ENCODE measurements at regions not wholly inside any gene's neighbourhood (a gene's known extent, or its start where the extent isn't known, plus 50 kb on each side); places are given as distances from the start of the nearest gene placed in this dataset.

DNA sequence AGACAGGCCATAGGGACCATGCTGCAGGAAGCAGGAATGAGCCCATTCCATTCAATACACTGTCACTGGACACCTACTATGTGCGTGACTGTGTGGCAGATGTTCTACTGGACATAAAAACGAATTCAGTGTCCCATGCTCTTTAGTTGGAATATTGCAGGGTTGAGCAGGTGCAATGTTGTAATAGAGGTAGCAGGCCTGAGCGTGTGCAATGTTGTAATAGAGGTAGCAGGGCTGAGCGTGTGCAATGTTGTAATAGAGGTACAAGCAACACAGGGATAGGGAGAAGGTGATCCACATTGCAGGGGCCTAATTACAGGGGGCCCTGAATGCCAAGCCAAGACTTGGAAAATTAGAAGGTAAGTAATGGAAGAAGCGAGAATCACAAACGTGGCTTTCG is 261.4 kb upstream of the HES1 start:
- Histone ChIP-seq H3K4me2 (ENCODE audit: insufficient read depth, insufficient read length, low read length) (no peak overlapping the region), H3K23ac (ENCODE audit: insufficient read length, low read depth, low read length) (no peak overlapping the region), H3K27me3 (ENCODE audit: insufficient read depth, low read length) (no peaks in the 10 kb centered on the region; the same call in 1 of the 2 replicates), H3K14ac (ENCODE audit: insufficient read depth, low read length) (no peak overlapping the region), H3K79me2 (ENCODE audit: insufficient read depth, low read length) (no peaks in the 10 kb centered on the region), H3K4me1 (ENCODE audit: insufficient read depth, low read length) (no peaks in the 10 kb centered on the region; the same call in 1 of the 2 replicates), H3K56ac (ENCODE audit: insufficient read length, low read depth, low read length) (no peak overlapping the region), H2BK12ac (ENCODE audit: insufficient read length, low read depth, low read length) (no peak overlapping the region), H4K20me1 (ENCODE audit: control insufficient read depth, insufficient read depth, insufficient read length) (no peaks in the 10 kb centered on the region), H3K79me1 (ENCODE audit: insufficient read depth, low read depth, low read length, poor library complexity, severe bottlenecking) (no peaks in the 10 kb centered on the region), H2BK120ac (ENCODE audit: low read depth, low read length, poor library complexity, severe bottlenecking) (no peak overlapping the region), H4K91ac (ENCODE audit: insufficient read length, low read depth, low read length) (no peak overlapping the region), H4K5ac (ENCODE audit: insufficient read length, low read depth, low read length) (no peak overlapping the region), H3K9me3 (ENCODE audit: control insufficient read depth, low read depth, low read length) (no peaks in the 10 kb centered on the region), H3K23me2 (ENCODE audit: insufficient read length, low read depth, low read length, poor library complexity, severe bottlenecking) (no peaks in the 10 kb centered on the region), H2AK5ac (ENCODE audit: insufficient read length, low read length) (no peak overlapping the region), H3K18ac (ENCODE audit: insufficient read length, low read depth, low read length) (no peak overlapping the region), H2BK20ac (ENCODE audit: low read depth, low read length, poor library complexity, severe bottlenecking) (no peak overlapping the region), H2BK15ac (ENCODE audit: low read depth, low read length) (no peak overlapping the region), H3K27ac (ENCODE audit: insufficient read length, low read depth, low read length) (no peak overlapping the region), H2BK5ac (ENCODE audit: insufficient read length, low read length) (no peak overlapping the region), H4K8ac (replicated peaks; ENCODE audit: insufficient read length, low read depth, low read length) (no peak overlapping the region), H3T11ph (ENCODE audit: low read length) (no peak overlapping the region), H3K9ac (ENCODE audit: extremely low read depth, insufficient read length, low read length) (no peak overlapping the region), H3K4ac (ENCODE audit: low read depth, low read length) (no peak overlapping the region), H2AFZ (ENCODE audit: low read length) (no peak overlapping the region)
- Mint-ChIP-seq H3K9me3 (no peaks in the 10 kb centered on the region; a peak in 1 of 5 replicates), H3K4me1 (peaks cover 45 to 66% of the 10 kb centered on the region in 2 experiments), H3K4me3 (no peak overlapping the region), H3K36me3 (ENCODE audit: insufficient read depth in 1 of 3, low read depth in 3 of 3) (no peaks in the 10 kb centered on the region), H3K27ac (no peak overlapping the region), H3K27me3 (ENCODE audit: low read depth) (peaks cover 36% of the 10 kb centered on the region)
- no CpG with 5 or more reads among the region's 7 CpGs for WGBS (ENCODE audit: extremely low coverage, insufficient read length, low lambda C conversion rate)
- DNase-seq = no peak
- TF ChIP-seq, protein P1, sequence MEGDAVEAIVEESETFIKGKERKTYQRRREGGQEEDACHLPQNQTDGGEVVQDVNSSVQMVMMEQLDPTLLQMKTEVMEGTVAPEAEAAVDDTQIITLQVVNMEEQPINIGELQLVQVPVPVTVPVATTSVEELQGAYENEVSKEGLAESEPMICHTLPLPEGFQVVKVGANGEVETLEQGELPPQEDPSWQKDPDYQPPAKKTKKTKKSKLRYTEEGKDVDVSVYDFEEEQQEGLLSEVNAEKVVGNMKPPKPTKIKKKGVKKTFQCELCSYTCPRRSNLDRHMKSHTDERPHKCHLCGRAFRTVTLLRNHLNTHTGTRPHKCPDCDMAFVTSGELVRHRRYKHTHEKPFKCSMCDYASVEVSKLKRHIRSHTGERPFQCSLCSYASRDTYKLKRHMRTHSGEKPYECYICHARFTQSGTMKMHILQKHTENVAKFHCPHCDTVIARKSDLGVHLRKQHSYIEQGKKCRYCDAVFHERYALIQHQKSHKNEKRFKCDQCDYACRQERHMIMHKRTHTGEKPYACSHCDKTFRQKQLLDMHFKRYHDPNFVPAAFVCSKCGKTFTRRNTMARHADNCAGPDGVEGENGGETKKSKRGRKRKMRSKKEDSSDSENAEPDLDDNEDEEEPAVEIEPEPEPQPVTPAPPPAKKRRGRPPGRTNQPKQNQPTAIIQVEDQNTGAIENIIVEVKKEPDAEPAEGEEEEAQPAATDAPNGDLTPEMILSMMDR (conservative IDR thresholded peaks at IDR 0.05) = no peak

Data from H9 (cell line).